CD8-positive, alpha-beta memory T cell (primary cell): ENCODE measurements at regions not wholly inside any gene's neighbourhood (a gene's known extent, or its start where the extent isn't known, plus 50 kb on each side); places are given as distances from the start of the nearest gene placed in this dataset.

Source experiments
- CTCF ChIA-PET: fragments of 350-600 bp; sonication (Branson Sonifier 250); formaldehyde crosslinking; loops from one replicate; lab custom pipeline; 2021; ENCODE audit warnings: antibody characterized with exemption; lab: Charles Lee
- POLR2A ChIA-PET: fragments of 350-600 bp; sonication (Branson Sonifier 250); formaldehyde crosslinking; loops from one replicate; lab custom pipeline; 2021; ENCODE audit warnings: antibody characterized with exemption; lab: Charles Lee
- DNase-seq, 5 donors: peaks; one replicate each; pipeline versions ENCODE4 v3.0.0 to v3.0.0-alpha.2; 2020 to 2022; ENCODE audit warnings: mixed read lengths in 1 of 5
- H3K27ac ChIP-seq: one replicate; pipeline ENCODE4 v1.7.0; 2013; ENCODE audit warnings: low read depth, mild to moderate bottlenecking, low read length, moderate library complexity
- H3K27me3 ChIP-seq: 2 replicates; pipeline ENCODE4 v1.7.0; 2013; ENCODE audit warnings: low read length, mild to moderate bottlenecking; ENCODE audit not compliant: insufficient read depth, poor library complexity, severe bottlenecking
- H3K36me3 ChIP-seq: 2 replicates; pipeline ENCODE4 v1.7.0; 2013; ENCODE audit warnings: mild to moderate bottlenecking, low read length, moderate library complexity; ENCODE audit not compliant: insufficient read depth
- H3K4me1 ChIP-seq: 2 replicates; pipeline ENCODE4 v1.7.0; 2013; ENCODE audit warnings: mild to moderate bottlenecking, low read length, moderate library complexity; ENCODE audit not compliant: insufficient read depth
- H3K4me3 ChIP-seq: 2 replicates; pipeline ENCODE4 v1.7.0; 2013; ENCODE audit warnings: mild to moderate bottlenecking, low read length
- H3K9me3 ChIP-seq: 2 replicates; pipeline ENCODE4 v1.7.0; 2013; ENCODE audit warnings: mild to moderate bottlenecking, low read length
- H3K27ac Mint-ChIP-seq, 8 donors: one replicate each; pipeline ENCODE4 v1.8.0; 2020 to 2021; ENCODE audit warnings: mixed read lengths in 8 of 8, mild to moderate bottlenecking in 6 of 8, inconsistent platforms in 3 of 8, moderate library complexity in 3 of 8
- H3K27me3 Mint-ChIP-seq, 2 donors: one replicate each; pipeline ENCODE4 v1.8.0; 2020 to 2021; ENCODE audit warnings: mixed read lengths in 2 of 2, mild to moderate bottlenecking in 1 of 2, moderate library complexity in 1 of 2
- H3K36me3 Mint-ChIP-seq, 3 donors: one replicate each; pipeline ENCODE4 v1.8.0; 2020 to 2021; ENCODE audit warnings: mixed read lengths in 3 of 3, inconsistent platforms in 1 of 3, mild to moderate bottlenecking in 1 of 3
- H3K4me1 Mint-ChIP-seq, 3 donors: one replicate each; pipeline ENCODE4 v1.8.0; 2020 to 2021; ENCODE audit warnings: mixed read lengths in 3 of 3, inconsistent platforms in 1 of 3, mild to moderate bottlenecking in 1 of 3
- H3K4me3 Mint-ChIP-seq, 7 donors: one replicate each; pipeline ENCODE4 v1.8.0; 2020 to 2021; ENCODE audit warnings: mixed read lengths in 7 of 7, mild to moderate bottlenecking in 6 of 7, moderate library complexity in 4 of 7, inconsistent platforms in 2 of 7
- H3K9me3 Mint-ChIP-seq, 5 donors: one replicate each; pipeline ENCODE4 v1.8.0; 2020 to 2022; ENCODE audit warnings: mixed read lengths in 5 of 5, mild to moderate bottlenecking in 3 of 5, moderate library complexity in 2 of 5, inconsistent platforms in 1 of 5

DNA sequence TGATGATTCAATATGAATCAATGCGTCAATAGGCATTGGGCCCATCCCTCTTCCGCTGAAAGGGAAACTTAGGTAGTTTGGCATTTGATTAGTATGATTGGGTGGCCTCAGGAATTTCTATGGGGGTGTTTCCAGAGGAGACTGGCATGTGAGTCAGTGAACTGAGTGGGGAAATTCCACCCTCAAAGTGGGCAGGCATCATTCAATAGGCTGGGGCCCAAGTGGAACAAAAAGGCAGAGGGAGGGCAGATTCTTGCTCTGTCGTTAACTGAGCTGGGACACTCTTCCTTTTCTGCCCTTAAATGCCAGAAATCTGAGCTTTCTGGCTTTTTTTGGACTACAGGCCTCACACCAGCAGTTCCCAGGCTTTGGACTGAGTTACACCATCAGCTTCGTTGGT is 373.5 kb downstream of the RPS29 start:
- ChIA-PET CTCF (no interaction called here), POLR2A (no interaction called here)
- no peaks in the 10 kb centered on the region for H3K9me3 ChIP-seq
- H3K27ac ChIP-seq, result no peak overlapping the region
- no peaks in the 10 kb centered on the region for H3K4me1 Mint-ChIP-seq
- H3K9me3 Mint-ChIP-seq, result no peaks in the 10 kb centered on the region
- DNase-seq, result no peak
- no peaks in the 10 kb centered on the region for H3K4me1 ChIP-seq
- peaks cover 0 to 4% of the 10 kb centered on the region in 2 donors for H3K27me3 Mint-ChIP-seq
- no peak overlapping the region for H3K4me3 Mint-ChIP-seq
- H3K4me3 ChIP-seq, result no peak overlapping the region
- no peak overlapping the region for H3K27ac Mint-ChIP-seq
- no peaks in the 10 kb centered on the region for H3K36me3 Mint-ChIP-seq
- H3K36me3 ChIP-seq, result no peaks in the 10 kb centered on the region
- no peaks in the 10 kb centered on the region for H3K27me3 ChIP-seq

DNA sequence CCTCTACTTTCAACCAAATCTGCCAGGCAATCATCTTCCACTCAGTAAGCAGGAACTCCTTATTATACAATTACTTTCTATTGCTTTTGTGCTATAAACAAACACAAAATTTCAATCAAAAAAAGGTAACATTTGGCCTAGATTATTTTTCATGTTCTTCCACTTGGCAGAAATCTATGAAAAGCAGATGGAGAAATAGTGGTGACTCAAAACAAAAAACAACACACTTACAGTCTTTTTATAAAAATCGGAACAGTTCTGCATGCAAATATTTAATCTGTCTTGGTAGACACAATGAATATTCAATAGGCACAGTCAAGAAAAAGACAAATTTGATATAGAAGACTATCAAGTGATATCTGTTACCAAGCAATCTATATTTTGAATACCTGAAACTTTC is 376.8 kb downstream of the RPS29 start:
- H3K27ac Mint-ChIP-seq, result no peak overlapping the region
- no peaks in the 10 kb centered on the region for H3K36me3 Mint-ChIP-seq
- ChIA-PET CTCF (no interaction called here), POLR2A (no interaction called here)
- Histone ChIP-seq H3K4me3 (no peak overlapping the region), H3K36me3 (no peaks in the 10 kb centered on the region), H3K4me1 (no peaks in the 10 kb centered on the region), H3K27me3 (no peaks in the 10 kb centered on the region), H3K27ac (no peak overlapping the region), H3K9me3 (no peaks in the 10 kb centered on the region)
- no peak for DNase-seq
- no peaks in the 10 kb centered on the region for H3K9me3 Mint-ChIP-seq
- H3K27me3 Mint-ChIP-seq, result peaks cover 0 to 5% of the 10 kb centered on the region in 2 donors
- H3K4me1 Mint-ChIP-seq, result no peaks in the 10 kb centered on the region
- no peak overlapping the region for H3K4me3 Mint-ChIP-seq

DNA sequence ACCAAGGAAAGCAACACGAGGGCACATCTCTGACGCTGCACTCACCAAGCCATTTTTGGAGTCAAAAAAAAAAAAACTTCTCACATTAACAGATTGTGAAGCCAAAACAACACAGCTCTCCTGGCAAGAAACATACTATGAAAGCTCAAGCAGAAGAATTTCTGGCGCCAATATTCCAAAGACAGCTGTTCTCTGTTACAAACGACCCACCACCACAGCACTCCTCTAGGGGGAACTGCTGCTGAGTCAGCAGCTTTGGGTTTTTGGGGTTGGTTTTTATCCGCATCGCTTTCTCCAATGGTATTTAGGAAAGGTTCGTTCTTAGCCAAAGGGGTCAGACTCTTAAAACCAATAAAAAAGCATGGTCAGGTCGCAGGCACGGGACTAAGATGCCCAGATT is 379.4 kb downstream of the RPS29 start:
- H3K4me3 Mint-ChIP-seq, result no peak overlapping the region
- CTCF ChIA-PET, result no interaction called here

DNA sequence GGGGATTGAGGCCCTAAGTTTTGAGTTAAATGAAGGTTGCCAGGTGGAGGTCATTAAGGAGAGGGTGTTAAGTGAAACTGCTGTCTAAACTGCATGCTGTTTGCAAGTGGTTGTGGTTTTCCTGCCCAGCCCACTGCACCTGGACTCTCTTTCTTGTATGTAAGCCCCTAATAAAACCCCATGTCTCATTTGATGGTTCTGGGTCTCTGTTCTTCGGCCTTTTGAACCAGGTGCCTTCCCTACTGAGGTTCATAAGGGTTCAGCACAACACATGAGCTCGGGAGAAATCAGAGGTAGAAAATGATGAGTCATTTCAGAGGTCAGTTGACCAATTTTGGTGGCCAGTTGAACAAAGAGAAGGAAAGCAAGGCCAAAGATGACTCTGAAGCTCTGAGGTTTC is 382.5 kb downstream of the RPS29 start:
- Histone ChIP-seq H3K27me3 (no peaks in the 10 kb centered on the region), H3K4me3 (no peak overlapping the region), H3K27ac (no peak overlapping the region), H3K4me1 (no peaks in the 10 kb centered on the region), H3K9me3 (no peaks in the 10 kb centered on the region), H3K36me3 (no peaks in the 10 kb centered on the region)
- peaks cover 0 to 2% (median 0%) of the 10 kb centered on the region in 5 donors for H3K9me3 Mint-ChIP-seq
- H3K4me3 Mint-ChIP-seq, result no peak overlapping the region
- ChIA-PET CTCF (no interaction called here), POLR2A (no interaction called here)
- H3K27ac Mint-ChIP-seq, result no peak overlapping the region
- no peaks in the 10 kb centered on the region for H3K4me1 Mint-ChIP-seq
- peaks cover 0 to 4% of the 10 kb centered on the region in 2 donors for H3K27me3 Mint-ChIP-seq
- H3K36me3 Mint-ChIP-seq, result no peaks in the 10 kb centered on the region
- DNase-seq, result no peak

More for the DNA sequence above, 379.4 kb downstream of the RPS29 start:
- Mint-ChIP-seq H3K27ac (no peak overlapping the region), H3K27me3 (peaks cover 0 to 4% of the 10 kb centered on the region in 2 donors), H3K9me3 (peaks cover 0 to 2% (median 0%) of the 10 kb centered on the region in 5 donors), H3K36me3 (no peaks in the 10 kb centered on the region), H3K4me1 (no peaks in the 10 kb centered on the region)
- H3K4me3 ChIP-seq, result no peak overlapping the region
- DNase-seq, result no peak
- no peaks in the 10 kb centered on the region for H3K4me1 ChIP-seq
- H3K27me3 ChIP-seq, result no peaks in the 10 kb centered on the region
- H3K27ac ChIP-seq, result no peak overlapping the region
- POLR2A ChIA-PET, result no interaction called here
- no peaks in the 10 kb centered on the region for H3K9me3 ChIP-seq
- no peaks in the 10 kb centered on the region for H3K36me3 ChIP-seq

DNA sequence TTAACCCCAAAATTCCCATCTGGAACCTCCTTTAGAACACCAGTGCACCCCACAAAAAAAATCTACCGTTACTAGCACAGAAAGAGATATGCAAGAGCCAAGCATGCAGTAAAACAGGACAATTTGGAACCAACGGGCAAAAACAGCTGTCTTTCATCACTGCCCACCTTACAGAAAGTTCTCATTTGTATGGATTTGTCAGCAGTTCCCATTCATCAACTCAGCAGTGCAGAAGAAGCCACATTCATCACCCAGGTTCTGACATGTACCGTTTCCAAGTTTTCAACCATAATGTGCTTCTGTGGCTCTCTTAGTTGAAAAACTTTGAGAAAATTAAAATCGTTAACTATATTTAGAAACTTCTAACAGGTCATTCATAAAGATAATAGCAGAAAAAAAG is 387.0 kb downstream of the RPS29 start:
- DNase-seq, result no peak
- Mint-ChIP-seq H3K36me3 (peaks cover 0 to 1% (median 0%) of the 10 kb centered on the region in 3 donors), H3K9me3 (peaks cover 0 to 2% (median 0%) of the 10 kb centered on the region in 5 donors), H3K27ac (no peak overlapping the region), H3K27me3 (peaks cover 0 to 1% of the 10 kb centered on the region in 2 donors), H3K4me1 (no peaks in the 10 kb centered on the region), H3K4me3 (no peak overlapping the region)
- Histone ChIP-seq H3K27ac (no peak overlapping the region), H3K4me3 (no peak overlapping the region), H3K36me3 (no peaks in the 10 kb centered on the region), H3K27me3 (no peaks in the 10 kb centered on the region), H3K9me3 (no peaks in the 10 kb centered on the region), H3K4me1 (no peaks in the 10 kb centered on the region)
- ChIA-PET CTCF (no interaction called here), POLR2A (no interaction called here)

DNA sequence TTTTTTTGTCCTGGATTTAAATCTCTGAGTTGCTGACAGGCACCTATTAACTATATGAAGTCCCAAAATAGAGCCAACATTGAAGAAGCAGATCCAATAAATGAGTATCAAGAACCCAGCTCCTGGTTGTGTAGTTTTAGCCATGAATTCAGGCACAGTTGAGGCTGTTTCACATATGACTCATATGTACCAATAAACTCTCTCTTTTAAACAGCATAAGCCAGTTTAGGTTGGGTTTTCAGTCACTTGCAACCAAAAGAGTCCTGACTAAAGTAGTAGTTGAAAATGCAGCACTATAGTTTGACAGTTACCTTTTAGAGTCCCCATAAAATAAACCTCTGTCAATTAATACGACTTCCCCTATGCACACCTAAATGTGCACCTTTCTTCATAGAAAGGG is 389.9 kb downstream of the RPS29 start:
- Histone ChIP-seq H3K27me3 (no peaks in the 10 kb centered on the region), H3K9me3 (no peaks in the 10 kb centered on the region), H3K4me1 (no peaks in the 10 kb centered on the region), H3K4me3 (no peak overlapping the region), H3K27ac (no peak overlapping the region), H3K36me3 (no peaks in the 10 kb centered on the region)
- H3K27me3 Mint-ChIP-seq, result no peaks in the 10 kb centered on the region
- DNase-seq, result no peak
- H3K4me1 Mint-ChIP-seq, result no peaks in the 10 kb centered on the region
- H3K9me3 Mint-ChIP-seq, result peaks cover 0 to 2% (median 0%) of the 10 kb centered on the region in 5 donors
- POLR2A ChIA-PET, result no interaction called here
- no peak overlapping the region for H3K27ac Mint-ChIP-seq
- CTCF ChIA-PET, result no interaction called here
- peaks cover 0 to 1% (median 0%) of the 10 kb centered on the region in 3 donors for H3K36me3 Mint-ChIP-seq
- no peak overlapping the region for H3K4me3 Mint-ChIP-seq

DNA sequence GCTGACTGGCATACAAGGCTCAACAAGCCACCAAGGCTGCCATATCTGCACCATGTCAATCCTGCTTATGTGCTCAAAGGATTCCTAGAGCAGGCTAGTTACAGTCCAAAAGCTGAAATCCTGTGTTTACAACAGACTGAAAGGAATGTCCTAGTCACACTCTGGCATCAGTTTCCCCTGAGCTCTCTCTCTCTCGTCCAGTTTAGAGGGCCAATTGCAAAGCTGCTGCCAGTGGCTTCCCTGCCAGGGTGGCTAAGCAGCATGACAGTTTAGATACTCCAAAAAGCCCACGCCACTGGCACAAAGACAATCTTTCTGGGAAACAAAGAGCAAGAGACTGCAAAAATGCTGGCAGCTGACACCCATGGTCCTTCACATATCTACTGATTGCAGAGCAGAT is 392.1 kb downstream of the RPS29 start:
- no peaks in the 10 kb centered on the region for H3K36me3 ChIP-seq
- H3K4me1 ChIP-seq, result no peaks in the 10 kb centered on the region
- Mint-ChIP-seq H3K4me3 (no peak overlapping the region), H3K4me1 (no peaks in the 10 kb centered on the region), H3K27me3 (peaks cover 0 to 3% of the 10 kb centered on the region in 2 donors), H3K36me3 (peaks cover 0 to 1% (median 0%) of the 10 kb centered on the region in 3 donors), H3K27ac (no peak overlapping the region), H3K9me3 (peaks cover 0 to 2% (median 0%) of the 10 kb centered on the region in 5 donors)
- ChIA-PET CTCF (no interaction called here), POLR2A (no interaction called here)
- H3K9me3 ChIP-seq, result no peaks in the 10 kb centered on the region
- no peaks in the 10 kb centered on the region for H3K27me3 ChIP-seq
- DNase-seq, result no peak
- H3K4me3 ChIP-seq, result no peak overlapping the region
- H3K27ac ChIP-seq, result no peak overlapping the region

DNA sequence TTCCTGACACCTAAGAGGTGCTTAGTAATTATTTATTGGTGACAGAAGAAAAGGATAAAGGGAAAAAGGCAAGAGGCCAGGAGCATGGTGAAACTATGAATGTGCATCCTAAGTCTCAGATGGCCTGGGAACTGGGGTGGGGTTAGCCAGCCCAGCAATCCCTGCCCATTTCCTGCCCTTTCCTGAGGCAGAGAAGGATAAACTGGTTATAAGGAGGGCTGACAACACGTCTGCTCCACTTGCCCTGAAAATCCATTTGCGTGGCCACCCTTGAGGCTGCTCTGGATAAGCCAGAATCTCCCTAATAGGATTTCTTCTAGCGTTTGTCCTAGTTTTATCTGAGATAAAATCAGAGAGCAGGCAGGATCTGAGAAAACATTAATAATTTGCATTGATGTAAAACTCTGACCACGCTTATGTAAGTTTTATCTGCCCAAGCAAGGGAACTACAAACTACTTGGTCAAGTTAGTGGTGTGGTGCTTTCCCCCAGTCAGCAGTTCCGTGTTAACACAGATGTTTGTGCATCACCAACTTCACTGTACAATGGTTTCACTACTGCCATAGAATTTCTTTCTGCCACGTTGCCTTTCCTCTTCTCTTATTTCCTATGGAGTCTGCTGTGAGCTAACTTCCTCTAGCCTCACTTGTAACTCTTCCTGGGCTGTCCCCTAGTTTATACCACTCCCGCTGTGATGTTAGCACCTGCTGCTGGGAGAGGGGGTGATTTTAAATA is 392.7 kb downstream of the RPS29 start:
- no peaks in the 10 kb centered on the region for H3K27me3 ChIP-seq
- H3K4me3 Mint-ChIP-seq, result no peak overlapping the region
- H3K4me3 ChIP-seq, result no peak overlapping the region
- no peak for DNase-seq
- no peak overlapping the region for H3K27ac Mint-ChIP-seq
- H3K27ac ChIP-seq, result no peak overlapping the region
- H3K27me3 Mint-ChIP-seq, result peaks cover 2 to 3% of the 10 kb centered on the region in 2 donors
- no peaks in the 10 kb centered on the region for H3K4me1 ChIP-seq
- no peaks in the 10 kb centered on the region for H3K36me3 ChIP-seq
- H3K4me1 Mint-ChIP-seq, result no peaks in the 10 kb centered on the region
- no peaks in the 10 kb centered on the region for H3K9me3 ChIP-seq
- ChIA-PET CTCF (no interaction called here), POLR2A (no interaction called here)
- H3K36me3 Mint-ChIP-seq, result peaks cover 0 to 1% (median 0%) of the 10 kb centered on the region in 3 donors
- peaks cover 0 to 2% (median 0%) of the 10 kb centered on the region in 5 donors for H3K9me3 Mint-ChIP-seq
